ENCODE measurements at regions not wholly inside any gene's neighbourhood (a gene's known extent, or its start where the extent isn't known, plus 50 kb on each side); places are given as distances from the start of the nearest gene placed in this dataset.

GRCh38 chr2:88263861-88264260 lies 93.7 kb downstream of the THNSL2 start:
- Histone ChIP-seq H2BK12ac (ENCODE audit: low read depth, low read length) (no peak overlapping the region), H3K4me3 (ENCODE audit: extremely low read depth in 1 of 4, insufficient read depth in 2 of 4, low read depth in 3 of 4, low read length in 4 of 4) (no peak overlapping the region), H3K4me1 (replicated peaks in 1 of 4; ENCODE audit: control insufficient read depth in 3 of 4, insufficient read depth in 4 of 4, low read length in 3 of 4) (no peaks in the 10 kb centered on the region), H4K5ac (ENCODE audit: insufficient read length, low read depth, low read length) (no peak overlapping the region), H3K23me2 (ENCODE audit: low read depth, low read length) (no peaks in the 10 kb centered on the region), H2AFZ (ENCODE audit: low read length) (no peak overlapping the region), H2BK15ac (ENCODE audit: low read length) (no peak overlapping the region), H3K79me1 (ENCODE audit: low read depth, low read length) (no peaks in the 10 kb centered on the region), H3K27me3 (replicated peaks in 1 of 4; ENCODE audit: control insufficient read depth in 3 of 4, extremely low read depth in 1 of 4, insufficient read depth in 3 of 4, low read length in 3 of 4) (peaks cover 0 to 1% (median 0%) of the 10 kb centered on the region in 4 experiments; a peak in 1 of 7 replicates), H3K18ac (ENCODE audit: extremely low read depth, low read length) (no peak overlapping the region), H3K4ac (replicated peaks; ENCODE audit: insufficient read length, low read depth, low read length) (no peak overlapping the region), H2BK120ac (replicated peaks; ENCODE audit: low read depth, low read length) (no peak overlapping the region), H3K9me3 (ENCODE audit: insufficient read depth in 2 of 2, low read depth in 1 of 2, low read length in 1 of 2) (peaks cover 0 to 3% of the 10 kb centered on the region in 2 experiments; a peak in 2 of 4 replicates), H3K27ac (ENCODE audit: low read depth, low read length) (no peak overlapping the region), H3K79me2 (ENCODE audit: control insufficient read depth in 1 of 2, insufficient read depth in 2 of 2, low read length in 2 of 2) (no peaks in the 10 kb centered on the region), H3K4me2 (ENCODE audit: insufficient read depth in 1 of 2, low read depth in 2 of 2, low read length in 2 of 2) (no peak overlapping the region), H2BK20ac (ENCODE audit: low read length) (no peak overlapping the region), H4K8ac (ENCODE audit: extremely low read depth, insufficient read depth, low read length) (no peak overlapping the region), H2AK5ac (ENCODE audit: low read depth, low read length) (no peak overlapping the region), H3K23ac (ENCODE audit: insufficient read length) (no peak overlapping the region), H3K36me3 (ENCODE audit: control insufficient read depth in 2 of 4, insufficient read depth in 4 of 4, low read length in 3 of 4) (no peaks in the 10 kb centered on the region), H3K9ac (replicated peaks in 1 of 4; ENCODE audit: extremely low read depth in 1 of 4, low read depth in 3 of 4, low read length in 3 of 4) (no peak overlapping the region), H3K14ac (ENCODE audit: insufficient read length) (no peak overlapping the region), H4K20me1 (replicated peaks in 1 of 2; ENCODE audit: control insufficient read depth in 1 of 2, insufficient read depth in 2 of 2, low read length in 2 of 2) (no peaks in the 10 kb centered on the region), H4K91ac (replicated peaks; ENCODE audit: insufficient read length, low read length) (no peak overlapping the region), H3K56ac (replicated peaks; ENCODE audit: insufficient read length, low read depth, low read length) (no peak overlapping the region), H2BK5ac (ENCODE audit: low read depth, low read length) (no peak overlapping the region)
- CTCF ChIA-PET (ENCODE audit: partially characterized antibody): interaction anchor here (1.1 to 3.4 kb wide), 2 partner anchors 73 to 88 kb away, joined by 3 to 14 read pairs; no protein-coding TSS in a partner anchor
- DNase-seq (ENCODE audit: low read depth in 1 of 2, low spot score in 2 of 2): no peak
- 88% methylated on average over 4 of the region's 5 CpGs; no CpG with 5 or more reads in 1 of the 2 experiments for WGBS, 2 experiments (ENCODE audit: extremely low coverage in 1 of 2, insufficient coverage in 1 of 2, insufficient read length in 1 of 2, insufficient replicate concordance in 2 of 2, low coverage in 1 of 2, low lambda C conversion rate in 2 of 2, missing lambda C conversion rate in 1 of 2)
- POLR2A ChIA-PET (ENCODE audit: partially characterized antibody): no interaction called here
- FAIRE-seq: no peak
- TF ChIP-seq SAP30 (IDR thresholded peaks at IDR 0.05; ENCODE audit: insufficient read depth, insufficient replicate concordance, low read length) (no peak), HDAC6 (IDR thresholded peaks at IDR 0.05; ENCODE audit: low read depth, low read length) (no peak), YY1 (IDR thresholded peaks at IDR 0.05; ENCODE audit: low read depth, low read length) (no peak), PHF8 (conservative IDR thresholded peaks at IDR 0.05; ENCODE audit: low read depth, low read length) (no peak), TAF1 (IDR thresholded peaks at IDR 0.05; ENCODE audit: low read depth, low read length) (no peak), ATF3 (IDR thresholded peaks at IDR 0.05; ENCODE audit: insufficient read depth, low read depth, low read length) (no peak), KDM1A (IDR thresholded peaks at IDR 0.05; ENCODE audit: borderline replicate concordance, low read length) (no peak), POU5F1 (IDR thresholded peaks at IDR 0.05; ENCODE audit: low read depth, low read length) (no peak)

Measured in H1 (cell line).